A673 (cell line): ENCODE measurements at regions not wholly inside any gene's neighbourhood (a gene's known extent, or its start where the extent isn't known, plus 50 kb on each side); places are given as distances from the start of the nearest gene placed in this dataset.
A peak's percentile ranks its signal among the peaks of the same experiment; 100 is the strongest.

Experiments used
- BruUV-seq: library from RNA; stranded (reverse); fragments of 400-500 nt; replicated peaks from 2 replicates; lab custom pipeline; 2021; lab: Mats Ljungman, UMichigan
- CTCF ChIA-PET: fragments of 300-600 bp; sonication (Branson Sonifier 250); formaldehyde crosslinking; loops from one replicate; lab custom pipeline; 2022; ENCODE audit warnings: antibody characterized with exemption; lab: Charles Lee
- POLR2A ChIA-PET: fragments of 300-600 bp; sonication (Branson Sonifier 250); formaldehyde crosslinking; loops from one replicate; lab custom pipeline; 2022; ENCODE audit warnings: antibody characterized with exemption; ENCODE audit not compliant: low non-redundant PET; lab: Charles Lee
- DNase-seq: peaks from one replicate; pipeline ENCODE4 v3.0.0-alpha.2; 2015; ENCODE audit warnings: low spot score
- H3K27ac ChIP-seq: fragments of 200-600 bp; sonication (generic); 2 replicates; pipeline ENCODE4 v1.5.1; 2016; ENCODE audit warnings: mixed run types, low read depth, mild to moderate bottlenecking, mixed read lengths, antibody characterized with exemption, low read length; ENCODE audit not compliant: poor library complexity, severe bottlenecking
- H3K27me3 ChIP-seq: fragments of 200-600 bp; sonication (generic); replicated peaks from 2 replicates; pipeline ENCODE4 v1.6.1; 2017; ENCODE audit warnings: mixed run types, low read depth, mild to moderate bottlenecking, mixed read lengths, antibody characterized with exemption, low read length; ENCODE audit not compliant: insufficient read depth, poor library complexity
- H3K36me3 ChIP-seq: fragments of 200-600 bp; sonication (generic); 2 replicates; pipeline ENCODE4 v1.6.1; 2016; ENCODE audit warnings: mixed run types, mild to moderate bottlenecking, mixed read lengths, antibody characterized with exemption, low read length; ENCODE audit not compliant: insufficient read depth, poor library complexity, severe bottlenecking
- H3K4me1 ChIP-seq: fragments of 200-600 bp; sonication (generic); 2 replicates; pipeline ENCODE4 v1.6.1; 2017; ENCODE audit warnings: mixed run types, mild to moderate bottlenecking, mixed read lengths, antibody characterized with exemption, low read length; ENCODE audit not compliant: insufficient read depth, poor library complexity, severe bottlenecking
- H3K4me3 ChIP-seq: fragments of 200-600 bp; sonication (generic); 2 replicates; pipeline ENCODE4 v1.5.1; 2016; ENCODE audit warnings: low read depth, mixed run types, mild to moderate bottlenecking, mixed read lengths, low read length; ENCODE audit not compliant: poor library complexity, severe bottlenecking
- H3K9me3 ChIP-seq: fragments of 200-600 bp; sonication (generic); 2 replicates; pipeline ENCODE4 v1.6.1; 2016; ENCODE audit warnings: mixed run types, low read depth, mild to moderate bottlenecking, mixed read lengths, antibody characterized with exemption, low read length; ENCODE audit not compliant: poor library complexity, severe bottlenecking
- EZH2 ChIP-seq: fragments of 200-600 bp; sonication (generic); IDR thresholded peaks from 2 replicates; pipeline ENCODE4 v1.6.1; 2017; ENCODE audit warnings: borderline replicate concordance, low read depth, mild to moderate bottlenecking, mixed read lengths, antibody characterized with exemption, low read length; ENCODE audit not compliant: poor library complexity, severe bottlenecking
- intact Hi-C: fragments of 100-400 bp; cut with micrococcal nuclease; formaldehyde crosslinking; loops from one replicate; pipeline ENCODE4 v1.10.0; 2022; ENCODE audit not compliant: unreplicated experiment
- TF ChIP-seq, protein P1 (sequence below): fragments of 300-800, 200-600 bp; sonication (generic); conservative IDR thresholded peaks from 2 replicates; pipeline ENCODE4 v1.5.1; 2017; ENCODE audit warnings: low read depth, mild to moderate bottlenecking, antibody characterized with exemption, low read length, moderate library complexity, mixed read lengths

DNA sequence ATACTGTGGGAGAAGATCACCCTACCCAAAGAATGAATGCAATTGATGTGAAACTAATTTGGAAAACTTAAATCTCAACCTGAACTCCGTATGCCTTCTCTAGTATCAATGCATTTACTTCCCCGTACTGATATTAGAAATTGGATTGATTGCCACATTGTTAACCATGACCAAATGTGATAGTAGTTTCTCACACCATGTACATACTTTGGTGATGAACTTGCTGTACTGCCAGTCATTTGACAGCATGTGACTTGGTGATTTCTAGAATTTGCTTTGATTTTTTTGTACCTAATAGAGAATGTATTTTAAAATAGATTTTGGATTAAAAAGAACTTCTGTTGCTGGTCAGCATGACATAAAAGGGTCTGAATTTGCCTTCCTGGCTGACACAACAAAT lies 579.8 kb upstream of the TMEM132C start:
- POLR2A ChIA-PET, result no interaction called here
- TF ChIP-seq, protein P1, sequence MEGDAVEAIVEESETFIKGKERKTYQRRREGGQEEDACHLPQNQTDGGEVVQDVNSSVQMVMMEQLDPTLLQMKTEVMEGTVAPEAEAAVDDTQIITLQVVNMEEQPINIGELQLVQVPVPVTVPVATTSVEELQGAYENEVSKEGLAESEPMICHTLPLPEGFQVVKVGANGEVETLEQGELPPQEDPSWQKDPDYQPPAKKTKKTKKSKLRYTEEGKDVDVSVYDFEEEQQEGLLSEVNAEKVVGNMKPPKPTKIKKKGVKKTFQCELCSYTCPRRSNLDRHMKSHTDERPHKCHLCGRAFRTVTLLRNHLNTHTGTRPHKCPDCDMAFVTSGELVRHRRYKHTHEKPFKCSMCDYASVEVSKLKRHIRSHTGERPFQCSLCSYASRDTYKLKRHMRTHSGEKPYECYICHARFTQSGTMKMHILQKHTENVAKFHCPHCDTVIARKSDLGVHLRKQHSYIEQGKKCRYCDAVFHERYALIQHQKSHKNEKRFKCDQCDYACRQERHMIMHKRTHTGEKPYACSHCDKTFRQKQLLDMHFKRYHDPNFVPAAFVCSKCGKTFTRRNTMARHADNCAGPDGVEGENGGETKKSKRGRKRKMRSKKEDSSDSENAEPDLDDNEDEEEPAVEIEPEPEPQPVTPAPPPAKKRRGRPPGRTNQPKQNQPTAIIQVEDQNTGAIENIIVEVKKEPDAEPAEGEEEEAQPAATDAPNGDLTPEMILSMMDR, result no peak
- intact Hi-C loops, result no loop called here

DNA sequence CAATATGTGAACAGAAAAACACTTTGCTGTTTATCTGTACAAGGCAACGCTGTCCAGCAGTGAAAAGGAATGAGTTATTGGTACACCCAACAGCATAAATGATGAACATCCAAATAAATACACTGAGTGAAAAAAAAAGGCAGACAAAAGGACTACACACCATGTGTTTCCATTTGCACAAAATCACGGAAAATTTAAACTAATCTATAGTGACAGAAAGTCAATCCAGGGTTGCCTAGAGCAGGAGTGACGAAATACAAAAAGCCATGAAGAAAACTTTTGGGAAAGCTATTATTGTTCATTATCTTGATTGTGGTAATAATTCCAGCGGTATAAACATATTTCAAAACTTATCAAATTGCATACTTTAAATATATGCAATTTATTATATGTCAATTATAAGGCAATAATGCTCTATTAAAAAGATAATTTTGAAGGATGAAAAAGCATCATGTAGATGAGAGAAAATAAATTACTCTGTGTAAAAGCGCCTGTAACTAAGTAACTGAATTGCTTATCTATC lies 578.0 kb upstream of the TMEM132C start:
- Histone ChIP-seq H3K4me3 (no peak overlapping the region), H3K27me3 (peaks cover 6% of the 10 kb centered on the region), H3K4me1 (peaks cover 10% of the 10 kb centered on the region), H3K27ac (no peak overlapping the region), H3K9me3 (no peaks in the 10 kb centered on the region), H3K36me3 (no peaks in the 10 kb centered on the region)
- TF ChIP-seq EZH2, result no peak
- TF ChIP-seq, protein P1, result no peak
- BruUV-seq, result no TSS peak
- DNase-seq, result no peak
- intact Hi-C loops, result no loop called here
- POLR2A ChIA-PET, result interaction anchor here (0.7 kb wide), 1 partner anchor 18 kb away, joined by 3 read pairs; no protein-coding TSS in a partner anchor
- CTCF ChIA-PET, result no interaction called here

More for the DNA sequence above, 579.8 kb upstream of the TMEM132C start:
- no peaks in the 10 kb centered on the region for H3K9me3 ChIP-seq
- no peaks in the 10 kb centered on the region for H3K36me3 ChIP-seq
- no TSS peak for BruUV-seq
- DNase-seq, result no peak
- H3K27ac ChIP-seq, result no peak overlapping the region
- CTCF ChIA-PET, result no interaction called here
- no peaks in the 10 kb centered on the region for H3K27me3 ChIP-seq
- H3K4me3 ChIP-seq, result no peak overlapping the region
- H3K4me1 ChIP-seq, result peaks cover 10% of the 10 kb centered on the region

DNA sequence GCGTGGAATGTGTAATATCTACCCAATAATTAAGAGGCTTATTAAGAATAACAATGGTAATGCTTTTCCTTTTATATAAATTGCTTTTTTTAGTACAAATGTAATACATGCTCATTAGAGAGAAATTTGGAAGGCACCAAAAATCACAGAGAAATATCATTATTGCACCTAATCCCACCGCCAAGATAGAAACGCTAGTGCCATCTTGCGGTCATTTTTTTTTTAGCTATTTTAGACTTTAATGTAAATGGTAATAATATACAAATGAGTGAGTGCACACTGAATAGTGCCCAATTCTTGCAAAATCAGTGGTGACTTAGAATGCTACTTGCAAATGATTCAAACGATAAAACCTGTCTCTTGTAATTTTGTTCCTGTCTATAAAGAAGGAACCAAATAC lies 576.8 kb upstream of the TMEM132C start:
- intact Hi-C loops, result no loop called here
- TF ChIP-seq EZH2, result no peak
- TF ChIP-seq, protein P1, result peak; percentile 59
- no TSS peak for BruUV-seq

More for the DNA sequence above, 576.8 kb upstream of the TMEM132C start:
- Histone ChIP-seq H3K27me3 (peaks cover 6% of the 10 kb centered on the region), H3K9me3 (no peaks in the 10 kb centered on the region), H3K4me3 (no peak overlapping the region), H3K4me1 (peaks cover 10% of the 10 kb centered on the region), H3K36me3 (no peaks in the 10 kb centered on the region), H3K27ac (no peak overlapping the region)
- DNase-seq, result peak; percentile 30
- POLR2A ChIA-PET, result no interaction called here
- CTCF ChIA-PET, result no interaction called here
